ENCODE measurements at regions not wholly inside any gene's neighbourhood (a gene's known extent, or its start where the extent isn't known, plus 50 kb on each side); places are given as distances from the start of the nearest gene placed in this dataset.

DNA sequence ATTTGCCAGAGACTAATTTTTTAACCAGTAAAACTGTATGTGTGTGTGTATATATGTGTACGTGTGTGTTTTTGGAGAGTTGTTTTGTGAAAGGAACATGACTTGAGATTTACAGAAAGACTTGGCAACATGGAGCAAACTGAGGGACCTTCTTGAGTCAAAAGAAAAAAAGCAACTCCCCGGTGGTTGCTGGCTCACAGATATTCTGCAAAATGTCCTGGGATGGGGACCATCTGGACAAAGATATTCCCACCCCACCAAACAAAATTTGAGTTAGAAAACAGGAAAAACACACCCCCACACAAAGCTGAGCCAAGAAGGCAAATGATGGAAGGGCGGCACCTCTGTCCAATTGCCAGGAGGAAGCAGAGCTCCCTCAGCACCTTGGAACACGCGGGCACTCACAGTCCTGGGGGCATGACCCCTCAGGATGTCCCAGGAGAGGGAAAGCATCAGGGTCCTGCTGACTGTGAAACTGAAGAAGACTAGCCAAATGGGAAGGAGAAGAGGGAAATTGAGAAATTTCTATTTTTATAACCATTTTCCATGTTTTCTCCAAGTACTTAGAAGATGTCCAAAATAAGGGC is 290.2 kb upstream of the ACVR2A start:
- no peak for TF ChIP-seq CTCF (conservative IDR thresholded peaks at IDR 0.05; ENCODE audit: low read depth, low read length)
- no peak overlapping the region for H3K4me3 ChIP-seq (ENCODE audit: low read length)
- DNase-seq (ENCODE audit: low read depth): no peak

- no peak overlapping the region for H3K4me3 ChIP-seq (ENCODE audit: low read length)
- no peak for TF ChIP-seq CTCF (conservative IDR thresholded peaks at IDR 0.05; ENCODE audit: low read depth, low read length)
- DNase-seq (ENCODE audit: low read depth): no peak
Measured at GRCh38 chr2:147553775-147554271, 291.0 kb upstream of the ACVR2A start.

GRCh38 chr2:147550995-147551731 is 293.7 kb upstream of the ACVR2A start:
- no peak overlapping the region for H3K4me3 ChIP-seq (ENCODE audit: low read length)
- no peak for TF ChIP-seq CTCF (conservative IDR thresholded peaks at IDR 0.05; ENCODE audit: low read depth, low read length)
- DNase-seq (ENCODE audit: low read depth): no peak

DNA sequence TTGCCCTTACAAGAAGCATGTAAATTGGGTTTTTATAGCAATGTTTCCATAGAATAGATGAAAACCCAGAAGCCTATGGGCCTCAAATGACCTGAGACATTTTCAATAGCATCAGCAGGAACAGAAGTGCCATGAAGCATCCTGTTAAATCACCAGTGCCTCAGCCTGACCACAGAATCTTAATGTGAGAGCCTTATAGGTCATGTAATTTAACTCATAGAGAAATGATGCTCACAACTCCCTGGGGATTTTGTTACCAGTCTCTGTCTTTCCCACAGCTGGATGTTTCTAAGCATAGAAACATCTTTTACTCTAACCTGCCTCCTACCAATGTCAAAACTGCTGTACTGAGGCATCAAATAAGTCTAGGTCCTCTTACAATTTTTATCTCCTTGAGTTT is 295.8 kb upstream of the ACVR2A start:
- no peak for DNase-seq (ENCODE audit: low read depth)
- no peak overlapping the region for H3K4me3 ChIP-seq (ENCODE audit: low read length)
- TF ChIP-seq CTCF (conservative IDR thresholded peaks at IDR 0.05; ENCODE audit: low read depth, low read length): no peak

GRCh38 chr2:147548451-147548850 is 296.4 kb upstream of the ACVR2A start:
- H3K4me3 ChIP-seq (ENCODE audit: low read length): no peak overlapping the region
- TF ChIP-seq CTCF (conservative IDR thresholded peaks at IDR 0.05; ENCODE audit: low read depth, low read length): no peak
- no peak for DNase-seq (ENCODE audit: low read depth)

DNA sequence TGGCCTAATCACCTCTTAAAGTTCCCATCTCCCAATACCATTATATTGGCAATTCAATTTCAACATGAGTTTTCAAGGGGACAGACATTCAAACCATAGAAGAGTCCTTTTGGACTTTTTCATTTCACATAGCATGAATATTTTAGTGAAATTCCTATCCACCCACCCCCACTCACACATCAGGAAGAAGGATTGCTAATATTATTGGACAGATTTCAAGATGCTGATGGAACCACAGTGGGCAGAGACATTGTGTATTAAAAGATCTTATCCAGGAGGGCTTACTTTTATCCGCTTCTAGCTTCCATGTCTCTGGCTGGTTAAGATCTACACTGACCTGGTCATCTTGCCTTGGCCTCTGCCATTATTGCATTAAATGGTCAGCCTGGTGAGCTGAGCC is 297.4 kb upstream of the ACVR2A start:
- TF ChIP-seq CTCF (conservative IDR thresholded peaks at IDR 0.05; ENCODE audit: low read depth, low read length): no peak
- H3K4me3 ChIP-seq (ENCODE audit: low read length): no peak overlapping the region
- no peak for DNase-seq (ENCODE audit: low read depth)

- DNase-seq (ENCODE audit: low read depth): no peak
- TF ChIP-seq CTCF (conservative IDR thresholded peaks at IDR 0.05; ENCODE audit: low read depth, low read length): no peak
- no peak overlapping the region for H3K4me3 ChIP-seq (ENCODE audit: low read length)
Measured at GRCh38 chr2:147546109-147546508, 298.7 kb upstream of the ACVR2A start.
